Muscle of arm (tissue), 1 donor: ENCODE measurements at regions not wholly inside any gene's neighbourhood (a gene's known extent, or its start where the extent isn't known, plus 50 kb on each side); places are given as distances from the start of the nearest gene placed in this dataset.
"Not testable (repeated sequence)": the region's sequence is repeated elsewhere in the genome, so short reads cannot be mapped to it uniquely, and the experiment has no call there.

Source experiments
- DNase-seq: peaks from one replicate; pipeline ENCODE4 v3.0.0-alpha.2; 2013

GRCh38 chr5:135181653-135182052, 147.6 kb upstream of the PITX1 start:
- DNase-seq = no peak

GRCh38 chr5:135179308-135179980, 145.4 kb upstream of the PITX1 start:
- DNase-seq = no peak

GRCh38 chr5:135178476-135179155, 144.6 kb upstream of the PITX1 start:
- DNase-seq = no peak

GRCh38 chr5:135177591-135177990, 143.6 kb upstream of the PITX1 start:
- no peak for DNase-seq

- DNase-seq = no peak
These were observed 143.0 kb upstream of the PITX1 start for GRCh38 chr5:135176991-135177390.

GRCh38 chr5:135174315-135175096, 140.5 kb upstream of the PITX1 start:
- no peak for DNase-seq

GRCh38 chr5:135173662-135174290, 139.7 kb upstream of the PITX1 start:
- DNase-seq = no peak

GRCh38 chr5:135172718-135173117, 138.7 kb upstream of the PITX1 start:
- DNase-seq = no peak

- no peak for DNase-seq
These were observed 137.3 kb upstream of the PITX1 start for GRCh38 chr5:135171336-135171735.

- no peak for DNase-seq
These were observed 136.5 kb upstream of the PITX1 start for GRCh38 chr5:135170500-135170899.

- no peak for DNase-seq
These were observed 135.7 kb upstream of the PITX1 start for GRCh38 chr5:135169753-135170152.

- no peak for DNase-seq
These were observed 133.6 kb upstream of the PITX1 start for GRCh38 chr5:135167634-135168033.

GRCh38 chr5:135164873-135165614, 131.0 kb upstream of the PITX1 start:
- DNase-seq = not testable (repeated sequence)

GRCh38 chr5:135163964-135164363, 129.9 kb upstream of the PITX1 start:
- DNase-seq = no peak

- DNase-seq = no peak
These were observed 129.4 kb upstream of the PITX1 start for GRCh38 chr5:135163391-135163790.

GRCh38 chr5:135162661-135163265, 128.7 kb upstream of the PITX1 start:
- no peak for DNase-seq

GRCh38 chr5:135161221-135161620, 127.2 kb upstream of the PITX1 start:
- DNase-seq = no peak

GRCh38 chr5:135160036-135160675, 126.1 kb upstream of the PITX1 start:
- no peak for DNase-seq

GRCh38 chr5:135159626-135160025, 125.6 kb upstream of the PITX1 start:
- no peak for DNase-seq

GRCh38 chr5:135158982-135159381, 125.0 kb upstream of the PITX1 start:
- DNase-seq = no peak

GRCh38 chr5:135158314-135158697, 124.3 kb upstream of the PITX1 start:
- no peak for DNase-seq
